ENCODE measurements at regions not wholly inside any gene's neighbourhood (a gene's known extent, or its start where the extent isn't known, plus 50 kb on each side); places are given as distances from the start of the nearest gene placed in this dataset.

- H3K9me3 Mint-ChIP-seq (ENCODE audit: insufficient read depth), result peaks cover 6% of the 10 kb centered on the region
- no peak for ATAC-seq
- peaks cover 6% of the 10 kb centered on the region for H3K4me1 Mint-ChIP-seq (ENCODE audit: low read depth)
- CTCF ChIA-PET, result no interaction called here
- DNase-seq, result no peak
- no peaks in the 10 kb centered on the region for H3K36me3 Mint-ChIP-seq (ENCODE audit: low read depth)
- H3K27ac Mint-ChIP-seq, result no peak overlapping the region
- POLR2A ChIA-PET, result no interaction called here
- H3K4me3 Mint-ChIP-seq, result no peak overlapping the region
- H3K27me3 Mint-ChIP-seq (ENCODE audit: low read depth), result peaks cover 5% of the 10 kb centered on the region
Observed at GRCh38 chr2:234202601-234203000, 152.1 kb downstream of the SPP2 start.

- no peak for ATAC-seq
Observed at GRCh38 chr2:234199996-234200395, 149.5 kb downstream of the SPP2 start.

GRCh38 chr2:234198976-234199375, 148.5 kb downstream of the SPP2 start:
- Mint-ChIP-seq H3K36me3 (ENCODE audit: low read depth) (no peaks in the 10 kb centered on the region), H3K4me3 (no peak overlapping the region), H3K27ac (no peak overlapping the region), H3K9me3 (ENCODE audit: insufficient read depth) (peaks cover 6% of the 10 kb centered on the region), H3K4me1 (ENCODE audit: low read depth) (peaks cover 6% of the 10 kb centered on the region), H3K27me3 (ENCODE audit: low read depth) (peaks cover 11% of the 10 kb centered on the region)
- CTCF ChIA-PET, result no interaction called here
- DNase-seq, result no peak
- POLR2A ChIA-PET, result no interaction called here
- ATAC-seq, result no peak

More at GRCh38 chr2:234199996-234200395, 149.5 kb downstream of the SPP2 start:
- ChIA-PET POLR2A (no interaction called here), CTCF (no interaction called here)
- H3K9me3 Mint-ChIP-seq (ENCODE audit: insufficient read depth), result peaks cover 6% of the 10 kb centered on the region
- H3K4me3 Mint-ChIP-seq, result no peak overlapping the region
- H3K27me3 Mint-ChIP-seq (ENCODE audit: low read depth), result peaks cover 5% of the 10 kb centered on the region
- DNase-seq, result no peak
- no peak overlapping the region for H3K27ac Mint-ChIP-seq
- H3K4me1 Mint-ChIP-seq (ENCODE audit: low read depth), result peaks cover 6% of the 10 kb centered on the region
- H3K36me3 Mint-ChIP-seq (ENCODE audit: low read depth), result no peaks in the 10 kb centered on the region

GRCh38 chr2:234195516-234195915, 145.0 kb downstream of the SPP2 start:
- no peaks in the 10 kb centered on the region for H3K9me3 Mint-ChIP-seq (ENCODE audit: insufficient read depth)
- DNase-seq (no peak), ATAC-seq (no peak)
- H3K4me3 Mint-ChIP-seq, result no peak overlapping the region
- peaks cover 8% of the 10 kb centered on the region for H3K4me1 Mint-ChIP-seq (ENCODE audit: low read depth)
- peaks cover 18% of the 10 kb centered on the region for H3K27me3 Mint-ChIP-seq (ENCODE audit: low read depth)
- H3K27ac Mint-ChIP-seq, result no peak overlapping the region
- CTCF ChIA-PET, result no interaction called here
- POLR2A ChIA-PET, result no interaction called here
- H3K36me3 Mint-ChIP-seq (ENCODE audit: low read depth), result no peaks in the 10 kb centered on the region

GRCh38 chr2:234193977-234194563, 143.6 kb downstream of the SPP2 start:
- Mint-ChIP-seq H3K4me1 (ENCODE audit: low read depth) (peaks cover 8% of the 10 kb centered on the region), H3K36me3 (ENCODE audit: low read depth) (no peaks in the 10 kb centered on the region), H3K27me3 (ENCODE audit: low read depth) (peaks cover 21% of the 10 kb centered on the region), H3K9me3 (ENCODE audit: insufficient read depth) (no peaks in the 10 kb centered on the region), H3K4me3 (no peak overlapping the region), H3K27ac (no peak overlapping the region)
- POLR2A ChIA-PET, result no interaction called here
- CTCF ChIA-PET, result no interaction called here
- DNase-seq (no peak), ATAC-seq (no peak)

GRCh38 chr2:234191819-234192407, 141.4 kb downstream of the SPP2 start:
- H3K36me3 Mint-ChIP-seq (ENCODE audit: low read depth), result peaks cover 4% of the 10 kb centered on the region
- POLR2A ChIA-PET, result no interaction called here
- H3K27me3 Mint-ChIP-seq (ENCODE audit: low read depth), result peaks cover 18% of the 10 kb centered on the region
- ATAC-seq (no peak), DNase-seq (no peak)
- no peak overlapping the region for H3K4me3 Mint-ChIP-seq
- no peaks in the 10 kb centered on the region for H3K9me3 Mint-ChIP-seq (ENCODE audit: insufficient read depth)
- CTCF ChIA-PET, result interaction anchor here (0.8 kb wide), 1 partner anchor 183 kb away, joined by 3 read pairs; no protein-coding TSS in a partner anchor
- H3K27ac Mint-ChIP-seq, result no peak overlapping the region
- H3K4me1 Mint-ChIP-seq (ENCODE audit: low read depth), result peaks cover 2% of the 10 kb centered on the region

- Mint-ChIP-seq H3K27me3 (ENCODE audit: low read depth) (peaks cover 22% of the 10 kb centered on the region), H3K36me3 (ENCODE audit: low read depth) (peaks cover 6% of the 10 kb centered on the region), H3K4me1 (ENCODE audit: low read depth) (peaks cover 2% of the 10 kb centered on the region), H3K27ac (no peak overlapping the region), H3K4me3 (no peak overlapping the region), H3K9me3 (ENCODE audit: insufficient read depth) (no peaks in the 10 kb centered on the region)
- DNase-seq (no peak), ATAC-seq (no peak)
- ChIA-PET CTCF (no interaction called here), POLR2A (no interaction called here)
Observed at GRCh38 chr2:234189786-234190300, 139.3 kb downstream of the SPP2 start.

GRCh38 chr2:234189230-234189629, 138.7 kb downstream of the SPP2 start:
- Mint-ChIP-seq H3K27me3 (ENCODE audit: low read depth) (peaks cover 21% of the 10 kb centered on the region), H3K9me3 (ENCODE audit: insufficient read depth) (no peaks in the 10 kb centered on the region), H3K4me1 (ENCODE audit: low read depth) (peaks cover 2% of the 10 kb centered on the region), H3K27ac (no peak overlapping the region), H3K36me3 (ENCODE audit: low read depth) (peaks cover 6% of the 10 kb centered on the region), H3K4me3 (no peak overlapping the region)
- ATAC-seq (no peak), DNase-seq (no peak)
- POLR2A ChIA-PET, result no interaction called here
- CTCF ChIA-PET, result no interaction called here

GRCh38 chr2:234187646-234188174, 137.2 kb downstream of the SPP2 start:
- Mint-ChIP-seq H3K4me3 (no peak overlapping the region), H3K9me3 (ENCODE audit: insufficient read depth) (no peaks in the 10 kb centered on the region), H3K36me3 (ENCODE audit: low read depth) (peaks cover 6% of the 10 kb centered on the region), H3K4me1 (ENCODE audit: low read depth) (no peaks in the 10 kb centered on the region), H3K27me3 (ENCODE audit: low read depth) (peaks cover 18% of the 10 kb centered on the region), H3K27ac (no peak overlapping the region)
- CTCF ChIA-PET, result no interaction called here
- DNase-seq (no peak), ATAC-seq (no peak)
- POLR2A ChIA-PET, result no interaction called here

GRCh38 chr2:234181121-234181520, 130.6 kb downstream of the SPP2 start:
- H3K4me1 Mint-ChIP-seq (ENCODE audit: low read depth), result no peaks in the 10 kb centered on the region
- ChIA-PET CTCF (interaction anchor here (1.0 kb wide), 1 partner anchor 364 kb away, joined by 3 read pairs; no protein-coding TSS in a partner anchor), POLR2A (no interaction called here)

GRCh38 chr2:234179031-234179363, 128.5 kb downstream of the SPP2 start:
- Mint-ChIP-seq H3K27me3 (ENCODE audit: low read depth) (peaks cover 22% of the 10 kb centered on the region), H3K27ac (no peak overlapping the region), H3K9me3 (ENCODE audit: insufficient read depth) (no peaks in the 10 kb centered on the region), H3K4me3 (no peak overlapping the region), H3K36me3 (ENCODE audit: low read depth) (no peaks in the 10 kb centered on the region), H3K4me1 (ENCODE audit: low read depth) (no peaks in the 10 kb centered on the region)
- DNase-seq (no peak), ATAC-seq (no peak)
- POLR2A ChIA-PET, result no interaction called here
- CTCF ChIA-PET, result interaction anchor here (1.2 kb wide), 1 partner anchor 110 kb away, joined by 3 read pairs; no protein-coding TSS in a partner anchor

More at GRCh38 chr2:234181121-234181520, 130.6 kb downstream of the SPP2 start:
- ATAC-seq (no peak), DNase-seq (no peak)
- no peaks in the 10 kb centered on the region for H3K36me3 Mint-ChIP-seq (ENCODE audit: low read depth)
- no peaks in the 10 kb centered on the region for H3K9me3 Mint-ChIP-seq (ENCODE audit: insufficient read depth)
- peaks cover 22% of the 10 kb centered on the region for H3K27me3 Mint-ChIP-seq (ENCODE audit: low read depth)
- H3K27ac Mint-ChIP-seq, result no peak overlapping the region
- no peak overlapping the region for H3K4me3 Mint-ChIP-seq

- no peak overlapping the region for H3K27ac Mint-ChIP-seq
- H3K36me3 Mint-ChIP-seq (ENCODE audit: low read depth), result no peaks in the 10 kb centered on the region
- DNase-seq (no peak), ATAC-seq (no peak)
- no peaks in the 10 kb centered on the region for H3K9me3 Mint-ChIP-seq (ENCODE audit: insufficient read depth)
- H3K4me1 Mint-ChIP-seq (ENCODE audit: low read depth), result no peaks in the 10 kb centered on the region
- POLR2A ChIA-PET, result no interaction called here
- CTCF ChIA-PET, result no interaction called here
- H3K27me3 Mint-ChIP-seq (ENCODE audit: low read depth), result peaks cover 22% of the 10 kb centered on the region
- H3K4me3 Mint-ChIP-seq, result no peak overlapping the region
Observed at GRCh38 chr2:234178330-234179030, 128.0 kb downstream of the SPP2 start.

All from activated CD8-positive, alpha-beta T cell treated with anti-CD3 and anti-CD28 coated beads, Interleukin-2, amount 10 ng/mL, durations not matched to agents 7 days and 5 days (primary cell).